ENCODE measurements at regions not wholly inside any gene's neighbourhood (a gene's known extent, or its start where the extent isn't known, plus 50 kb on each side); places are given as distances from the start of the nearest gene placed in this dataset.

DNA sequence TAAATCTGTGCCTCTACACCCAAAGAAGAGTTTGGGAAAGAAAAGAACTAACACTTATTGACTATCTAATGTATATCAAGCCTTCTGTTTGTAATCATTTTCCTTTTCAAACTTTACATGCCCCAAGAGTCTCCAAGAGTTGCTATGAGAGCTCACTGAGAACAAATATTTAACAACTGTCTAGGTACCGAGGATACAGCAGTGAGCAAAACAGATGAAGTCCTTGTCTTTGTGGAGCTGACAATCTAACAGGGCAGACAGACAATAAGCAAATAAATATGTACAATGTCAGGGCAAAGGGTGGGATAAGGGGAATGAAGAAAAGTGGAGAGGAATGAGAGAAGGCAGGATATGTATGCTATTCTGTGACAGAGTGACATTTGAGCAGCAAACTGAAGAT is 64.8 kb upstream of the KSR1 start:
- DNase-seq (ENCODE audit: low read depth) = no peak

DNA sequence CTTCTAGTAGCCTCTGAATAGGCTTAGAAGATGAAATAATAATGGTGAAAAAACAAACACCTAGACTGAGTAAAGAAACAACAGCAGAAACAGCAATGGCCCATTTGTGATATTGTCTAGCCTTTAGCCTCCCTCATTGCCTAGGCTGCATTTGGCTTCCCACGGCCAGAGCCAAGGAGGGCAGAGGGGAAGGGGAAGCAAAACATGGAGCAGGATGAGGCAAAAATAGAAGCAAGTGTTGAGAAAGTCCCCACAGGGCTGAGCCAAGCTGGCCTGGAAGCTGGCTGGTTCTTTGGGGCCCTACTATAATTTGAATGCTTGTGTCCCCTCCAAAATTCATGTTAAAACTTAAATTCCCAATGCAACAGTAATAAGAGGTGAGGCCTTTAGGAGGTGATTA is 60.2 kb upstream of the KSR1 start:
- no peak for DNase-seq (ENCODE audit: low read depth)

DNA sequence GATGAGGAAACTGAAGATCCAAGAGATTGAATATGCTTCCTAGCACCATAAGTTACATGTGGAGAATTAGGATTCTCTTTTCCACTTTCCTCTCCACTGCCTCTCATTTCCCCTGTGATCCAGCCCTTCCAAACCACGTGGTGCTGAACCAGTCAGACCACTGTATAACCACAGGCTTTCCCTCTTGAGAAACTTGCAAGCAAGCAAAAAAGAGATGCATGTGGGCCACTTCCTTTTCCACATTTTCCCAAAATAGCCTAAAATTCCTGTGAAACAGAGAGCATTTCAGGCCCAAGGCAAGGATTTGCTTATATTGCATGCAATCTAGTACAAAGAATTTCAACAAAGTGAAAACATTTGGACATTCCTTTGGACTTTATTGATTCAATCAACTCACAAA is 59.3 kb upstream of the KSR1 start:
- peak; percentile 50 for DNase-seq (ENCODE audit: low read depth)

DNA sequence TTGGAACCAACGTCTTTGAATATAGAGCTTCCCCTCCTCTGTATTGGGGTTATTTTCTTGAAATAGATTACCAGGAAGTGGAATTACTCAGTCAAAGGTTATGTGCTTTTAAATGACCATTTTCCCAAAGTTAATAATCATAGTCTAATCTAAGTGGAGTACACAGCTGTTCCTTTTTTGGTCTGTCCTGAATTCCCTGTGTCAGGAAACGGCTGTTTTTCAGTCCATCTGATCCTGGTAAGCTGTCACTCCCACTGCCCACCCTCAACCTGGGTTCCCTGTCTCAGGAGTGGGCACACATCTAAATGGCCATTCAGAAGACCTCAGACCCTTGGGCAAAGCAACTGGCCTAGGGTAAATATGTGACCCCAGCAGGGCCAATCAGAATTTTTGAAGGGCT is 57.6 kb upstream of the KSR1 start:
- no peak for DNase-seq (ENCODE audit: low read depth)

DNA sequence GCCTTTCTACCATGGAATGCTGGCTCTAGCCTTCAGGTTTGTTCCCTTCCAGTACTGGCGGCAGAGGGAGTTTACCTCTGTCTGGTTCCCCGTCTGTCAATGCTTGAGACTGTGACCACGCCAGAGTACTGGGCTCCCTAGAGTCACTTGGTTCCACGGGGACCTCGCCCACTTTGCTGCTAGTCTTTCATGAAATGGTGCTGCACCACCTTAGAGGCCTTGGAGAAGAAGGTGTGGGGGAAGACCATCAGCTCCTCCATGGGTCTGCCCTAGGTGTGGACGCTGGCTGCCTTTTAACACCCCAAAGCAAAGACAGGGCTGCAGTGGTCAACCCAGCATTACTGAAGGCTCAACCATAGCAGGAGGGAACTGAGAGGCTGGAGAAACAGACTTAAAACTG is 55.3 kb upstream of the KSR1 start:
- no peak for DNase-seq (ENCODE audit: low read depth)

DNA sequence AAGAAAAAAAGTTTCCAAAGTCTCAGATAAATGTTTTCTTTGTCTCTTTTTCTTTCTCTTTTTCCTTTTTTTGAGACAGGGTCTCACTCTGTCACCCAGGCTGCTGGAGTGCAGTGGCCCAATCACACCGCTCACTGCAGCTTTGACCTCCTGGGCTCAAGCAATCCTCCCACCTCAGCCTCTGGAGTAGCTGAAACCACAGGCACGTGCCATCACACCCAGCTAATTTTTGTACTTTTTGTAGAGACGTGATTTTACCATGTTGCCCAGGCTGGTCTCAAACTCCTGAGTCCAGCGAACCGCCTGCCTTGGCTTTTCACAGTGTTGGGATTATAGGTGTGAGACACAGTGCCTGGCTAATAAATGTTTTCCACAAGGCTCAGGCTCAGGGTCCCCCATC is 53.3 kb upstream of the KSR1 start:
- DNase-seq (ENCODE audit: low read depth) = no peak

DNA sequence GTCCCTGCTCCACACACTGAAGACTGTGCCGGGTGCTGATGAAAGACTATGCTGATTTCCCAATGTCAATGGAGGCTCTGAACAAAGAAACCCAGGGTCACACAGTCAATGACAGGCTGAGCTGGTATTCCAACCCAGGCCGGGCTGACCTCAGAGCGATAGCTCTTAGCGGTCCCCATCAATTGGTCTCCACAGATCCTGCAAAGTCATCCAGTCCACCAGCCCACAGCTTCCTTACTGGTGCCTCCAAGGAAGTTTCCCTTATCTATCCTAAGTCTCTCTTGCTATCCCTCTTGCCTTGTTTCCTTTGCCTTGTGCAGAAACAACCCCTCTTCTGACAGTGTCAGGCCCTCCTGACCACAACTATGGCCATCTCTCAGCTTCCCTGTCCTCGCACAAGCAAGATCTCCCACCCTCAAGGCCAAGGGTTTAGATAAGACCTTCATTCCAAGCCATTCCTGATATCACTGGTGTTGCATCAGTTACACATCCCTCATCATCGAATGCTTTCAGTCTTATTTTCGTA is 52.7 kb upstream of the KSR1 start:
- DNase-seq (ENCODE audit: low read depth) = no peak

GRCh38 chr17:27404676-27405075 is 51.6 kb upstream of the KSR1 start:
- DNase-seq (ENCODE audit: low read depth) = no peak

Data from GM04504 (cell line).